Lower lobe of right lung (tissue), 2 donors: ENCODE measurements at regions not wholly inside any gene's neighbourhood (a gene's known extent, or its start where the extent isn't known, plus 50 kb on each side); places are given as distances from the start of the nearest gene placed in this dataset.

Experiments used
- ATAC-seq, 2 donors: fragments of 200-7000 bp; cut with Tn5 transposase; one replicate each; pipeline ENCODE4 v1.9.1; 2020 to 2022; ENCODE audit warnings: mild to moderate bottlenecking in 2 of 2, moderate library complexity in 2 of 2
- DNase-seq: peaks from one replicate; pipeline ENCODE4 v3.0.0-alpha.2; 2020
- H3K27ac ChIP-seq: fragments of 200-600 bp; one replicate; pipeline ENCODE4 v1.8.0; 2022
- H3K27me3 ChIP-seq: fragments of 200-600 bp; one replicate; pipeline ENCODE4 v1.8.0; 2022; ENCODE audit warnings: low read depth
- H3K36me3 ChIP-seq: fragments of 200-600 bp; one replicate; pipeline ENCODE4 v1.8.0; 2022; ENCODE audit warnings: mild to moderate bottlenecking
- H3K4me1 ChIP-seq: fragments of 200-600 bp; one replicate; pipeline ENCODE4 v1.8.0; 2022
- H3K4me3 ChIP-seq: fragments of 200-600 bp; one replicate; pipeline ENCODE4 v1.8.0; 2022; ENCODE audit warnings: mild to moderate bottlenecking
- H3K9me3 ChIP-seq: fragments of 200-600 bp; one replicate; pipeline ENCODE4 v1.8.0; 2022
- intact Hi-C: fragments of 100-400 bp; cut with DNase I; formaldehyde crosslinking; loops from one replicate; pipeline ENCODE4 v1.11.0; 2022
- TF ChIP-seq, protein P1 (sequence below): fragments of 200-600 bp; IDR thresholded peaks from one replicate; pipeline ENCODE4 v1.8.0; 2022; ENCODE audit warnings: antibody characterized with exemption, mild to moderate bottlenecking
- donor health status: DM: no; HTN: yes; CAD: no; lungs with severe emphysema.

DNA sequence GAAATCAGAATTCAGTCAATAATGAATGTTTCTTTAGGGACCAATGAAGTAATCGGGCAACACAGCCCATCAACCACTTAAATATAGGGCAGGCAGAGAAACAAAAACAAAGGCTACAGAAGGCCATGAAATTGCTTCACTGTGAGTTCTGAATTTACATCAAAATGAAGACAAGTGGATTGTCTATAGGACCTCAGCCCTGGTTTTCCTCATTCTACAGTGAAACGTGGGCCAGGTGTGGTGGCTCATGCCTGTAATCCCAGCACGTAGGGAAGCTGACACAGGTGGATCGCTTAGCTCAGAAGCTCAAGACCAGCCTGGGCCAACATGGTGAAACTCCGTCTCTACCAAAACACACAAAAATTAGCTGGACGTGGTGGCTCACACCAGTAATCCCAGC, 416.0 kb downstream of the KLF12 start:
- ATAC-seq (no peak), DNase-seq (no peak)
- intact Hi-C loops: no loop called here
- H3K4me1 ChIP-seq: peaks cover 5% of the 10 kb centered on the region
- H3K27me3 ChIP-seq: no peaks in the 10 kb centered on the region
- TF ChIP-seq, protein P1, sequence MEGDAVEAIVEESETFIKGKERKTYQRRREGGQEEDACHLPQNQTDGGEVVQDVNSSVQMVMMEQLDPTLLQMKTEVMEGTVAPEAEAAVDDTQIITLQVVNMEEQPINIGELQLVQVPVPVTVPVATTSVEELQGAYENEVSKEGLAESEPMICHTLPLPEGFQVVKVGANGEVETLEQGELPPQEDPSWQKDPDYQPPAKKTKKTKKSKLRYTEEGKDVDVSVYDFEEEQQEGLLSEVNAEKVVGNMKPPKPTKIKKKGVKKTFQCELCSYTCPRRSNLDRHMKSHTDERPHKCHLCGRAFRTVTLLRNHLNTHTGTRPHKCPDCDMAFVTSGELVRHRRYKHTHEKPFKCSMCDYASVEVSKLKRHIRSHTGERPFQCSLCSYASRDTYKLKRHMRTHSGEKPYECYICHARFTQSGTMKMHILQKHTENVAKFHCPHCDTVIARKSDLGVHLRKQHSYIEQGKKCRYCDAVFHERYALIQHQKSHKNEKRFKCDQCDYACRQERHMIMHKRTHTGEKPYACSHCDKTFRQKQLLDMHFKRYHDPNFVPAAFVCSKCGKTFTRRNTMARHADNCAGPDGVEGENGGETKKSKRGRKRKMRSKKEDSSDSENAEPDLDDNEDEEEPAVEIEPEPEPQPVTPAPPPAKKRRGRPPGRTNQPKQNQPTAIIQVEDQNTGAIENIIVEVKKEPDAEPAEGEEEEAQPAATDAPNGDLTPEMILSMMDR: no peak
- no peaks in the 10 kb centered on the region for H3K9me3 ChIP-seq
- no peak overlapping the region for H3K27ac ChIP-seq
- no peak overlapping the region for H3K4me3 ChIP-seq
- peaks cover 9% of the 10 kb centered on the region for H3K36me3 ChIP-seq

DNA sequence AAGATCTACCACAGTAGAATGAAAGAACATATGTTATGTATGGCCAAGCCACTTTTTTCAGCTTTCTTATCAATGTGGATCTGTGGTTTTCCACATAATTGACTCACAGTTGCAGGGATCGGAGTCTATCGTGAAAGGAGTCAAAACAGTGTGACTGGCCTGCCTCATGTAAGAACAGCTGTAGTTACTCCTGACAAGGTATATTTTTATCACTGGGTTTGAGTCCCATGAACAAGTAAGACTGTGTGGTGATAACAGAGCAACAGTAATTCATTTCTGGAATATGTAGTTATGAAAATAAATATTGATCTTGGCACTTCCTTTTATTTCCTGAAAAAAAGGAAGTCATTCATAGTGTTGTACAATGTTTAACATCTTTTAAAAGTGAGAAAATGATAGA, 416.6 kb downstream of the KLF12 start:
- ATAC-seq (peak in 1 of 2 donors; percentile 54), DNase-seq (no peak)
- Histone ChIP-seq H3K27me3 (no peaks in the 10 kb centered on the region), H3K4me1 (peaks cover 5% of the 10 kb centered on the region), H3K36me3 (peaks cover 9% of the 10 kb centered on the region), H3K27ac (no peak overlapping the region), H3K4me3 (no peak overlapping the region), H3K9me3 (no peaks in the 10 kb centered on the region)
- TF ChIP-seq, protein P1: no peak
- intact Hi-C loops: no loop called here

DNA sequence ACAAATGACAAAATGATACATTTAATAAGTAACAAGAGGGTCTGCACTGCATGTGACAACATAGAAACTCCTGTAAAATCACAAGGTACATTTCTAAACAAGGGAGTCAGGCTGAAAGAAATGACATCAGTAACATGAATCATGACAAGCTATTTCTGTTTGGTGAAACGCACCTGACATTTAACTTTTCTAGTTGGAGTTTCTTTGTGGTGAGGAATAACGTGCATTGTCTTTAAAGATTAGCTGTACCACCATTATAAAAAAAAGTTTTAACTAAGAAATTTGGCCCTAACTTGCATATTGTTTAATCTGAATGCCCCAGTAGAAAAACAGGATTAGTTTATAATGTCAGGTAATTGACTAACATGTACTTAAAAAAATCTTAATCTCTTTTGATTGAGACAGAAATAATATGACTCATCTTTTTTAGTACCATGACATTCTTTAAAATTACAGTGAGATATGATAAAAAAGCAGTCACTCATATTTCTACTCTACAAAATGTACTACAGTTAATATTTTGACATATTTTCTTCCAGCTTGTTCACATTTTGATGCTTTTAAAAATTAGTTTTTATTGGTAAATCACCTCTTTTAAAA, 418.2 kb downstream of the KLF12 start:
- peak in 1 of 2 donors; percentile 22 for ATAC-seq
- H3K27ac ChIP-seq: no peak overlapping the region
- TF ChIP-seq, protein P1: no peak

DNA sequence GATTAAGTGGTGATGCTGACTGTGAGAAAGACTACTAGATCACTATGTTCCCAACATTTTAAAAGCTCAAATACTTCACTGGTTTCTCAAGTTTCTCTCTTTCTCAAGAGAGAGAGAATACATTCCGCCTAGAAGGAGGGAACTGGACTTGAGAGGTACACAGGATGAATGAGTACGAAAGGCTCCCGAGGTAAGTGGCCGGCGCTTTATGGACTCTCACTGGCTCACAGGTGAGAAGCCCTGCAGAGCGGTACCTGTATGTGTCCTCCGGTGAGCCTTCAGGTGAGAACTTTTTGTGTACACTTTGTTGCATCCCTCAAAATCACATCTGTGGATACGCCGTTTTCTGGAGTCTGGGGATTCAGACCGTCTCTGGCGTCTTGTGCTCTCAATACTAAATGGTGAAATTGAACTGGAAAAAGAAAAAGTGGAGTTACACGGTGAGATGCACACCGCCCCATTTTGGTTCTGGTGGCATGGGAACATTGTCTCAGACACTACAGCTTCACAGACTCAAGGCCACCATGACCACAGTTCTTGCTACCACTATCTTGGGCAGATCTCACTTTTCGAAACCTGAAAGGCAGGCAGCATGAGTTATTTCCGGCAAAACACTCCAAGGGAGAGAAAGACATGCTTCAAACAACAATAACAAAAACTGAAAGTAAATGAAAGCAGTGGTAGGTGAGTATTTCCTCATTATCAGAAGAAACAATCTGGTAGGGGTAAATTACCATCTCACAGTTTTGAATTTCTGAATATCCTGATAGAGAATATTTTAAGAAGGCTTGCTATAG, 418.9 kb downstream of the KLF12 start:
- H3K27me3 ChIP-seq: no peaks in the 10 kb centered on the region
- DNase-seq (peak; percentile 66), ATAC-seq (peak; percentile 87 to 89)
- H3K27ac ChIP-seq: no peak overlapping the region
- peaks cover 9% of the 10 kb centered on the region for H3K36me3 ChIP-seq
- H3K9me3 ChIP-seq: no peaks in the 10 kb centered on the region
- TF ChIP-seq, protein P1: no peak
- peaks cover 5% of the 10 kb centered on the region for H3K4me1 ChIP-seq
- intact Hi-C loops: no loop called here
- no peak overlapping the region for H3K4me3 ChIP-seq

More for the DNA sequence above, 418.2 kb downstream of the KLF12 start:
- H3K27me3 ChIP-seq: no peaks in the 10 kb centered on the region
- H3K4me3 ChIP-seq: no peak overlapping the region
- H3K9me3 ChIP-seq: no peaks in the 10 kb centered on the region
- H3K4me1 ChIP-seq: peaks cover 5% of the 10 kb centered on the region
- intact Hi-C loops: no loop called here
- no peak for DNase-seq
- peaks cover 9% of the 10 kb centered on the region for H3K36me3 ChIP-seq

DNA sequence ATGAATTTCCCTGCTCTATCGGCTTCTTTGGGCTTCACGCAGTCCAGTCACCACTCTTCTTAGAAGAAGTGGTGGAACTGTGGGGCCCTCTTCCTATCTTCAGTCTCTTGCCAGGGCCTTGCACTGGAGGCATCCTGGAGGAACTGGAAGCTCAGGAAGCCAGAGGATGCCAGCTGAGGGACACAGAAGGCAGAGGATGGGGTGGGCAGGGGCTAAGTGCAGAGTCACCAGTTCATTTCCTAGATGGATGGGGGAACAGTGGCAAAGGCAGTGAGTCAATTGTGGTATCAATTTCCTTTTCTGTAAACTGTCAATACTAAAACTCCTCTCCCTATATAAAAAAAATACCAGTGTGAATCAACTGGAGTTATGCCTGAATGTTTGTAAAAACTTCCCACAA, 419.7 kb downstream of the KLF12 start:
- H3K4me1 ChIP-seq: peaks cover 5% of the 10 kb centered on the region
- peaks cover 9% of the 10 kb centered on the region for H3K36me3 ChIP-seq
- intact Hi-C loops: no loop called here
- no peaks in the 10 kb centered on the region for H3K27me3 ChIP-seq
- no peak for DNase-seq
- TF ChIP-seq, protein P1: no peak
- no peaks in the 10 kb centered on the region for H3K9me3 ChIP-seq
- no peak overlapping the region for H3K4me3 ChIP-seq
- peak overlapping the region; percentile 46 for H3K27ac ChIP-seq
- no peak for ATAC-seq
